Endothelial cell of umbilical vein (primary cell): ENCODE measurements at regions not wholly inside any gene's neighbourhood (a gene's known extent, or its start where the extent isn't known, plus 50 kb on each side); places are given as distances from the start of the nearest gene placed in this dataset.

ENCODE experiments used
- BruUV-seq: library from RNA; stranded (reverse); fragments of 400-500 nt; replicated peaks from 2 replicates; lab custom pipeline; 2021; lab: Mats Ljungman, UMichigan
- CTCF ChIA-PET: fragments of 300-600, 350-600 bp; sonication (Branson Sonifier 250); formaldehyde crosslinking; loops from one replicate; lab custom pipeline; 2021; ENCODE audit warnings: antibody characterized with exemption, inconsistent platforms; lab: Charles Lee
- POLR2A ChIA-PET: fragments of 300-600, 350-600 bp; sonication (Branson Sonifier 250); formaldehyde crosslinking; loops from one replicate; lab custom pipeline; 2021; ENCODE audit warnings: antibody characterized with exemption, inconsistent platforms; lab: Charles Lee
- DNase-seq: peaks from one replicate; pipeline ENCODE4 v3.0.0-alpha.2; 2011; ENCODE audit warnings: low read depth, low spot score
- FAIRE-seq: peaks from 2 replicates; lab custom pipeline; 2011; peaks lifted over from hg19 to GRCh38; lab: Jason Lieb, UNC
- H2AFZ ChIP-seq: 2 replicates; pipeline ENCODE4 v1.6.0; 2012; ENCODE audit warnings: low read depth, low read length, control low read depth, inconsistent platforms
- H3K27ac ChIP-seq: 2 replicates; pipeline ENCODE4 v1.5.1; 2011; ENCODE audit warnings: low read depth, mild to moderate bottlenecking, control low read depth, low read length, moderate library complexity; ENCODE audit not compliant: insufficient read depth
- H3K27me3 ChIP-seq, 2 experiments: 2 replicates each; pipeline versions ENCODE4 v1.6.0 to v1.6.1; 2011; ENCODE audit warnings: low read length in 2 of 2, mixed read lengths in 1 of 2; ENCODE audit not compliant: control insufficient read depth in 2 of 2, insufficient read depth in 2 of 2
- H3K36me3 ChIP-seq, 2 experiments: 2 replicates in 1 of 2; 3 replicates in 1 of 2; pipeline ENCODE4 v1.5.1; 2011; ENCODE audit warnings: low read length in 2 of 2, mild to moderate bottlenecking in 1 of 2, moderate library complexity in 1 of 2; ENCODE audit not compliant: control insufficient read depth in 2 of 2, insufficient read depth in 2 of 2; ENCODE audit errors: extremely low read depth in 1 of 2
- H3K4me1 ChIP-seq: 3 replicates; pipeline ENCODE4 v1.5.1; 2011; ENCODE audit warnings: mild to moderate bottlenecking, low read length; ENCODE audit not compliant: control insufficient read depth, insufficient read depth; ENCODE audit errors: extremely low read depth
- H3K4me2 ChIP-seq: 2 replicates; pipeline ENCODE4 v1.6.1; 2011; ENCODE audit warnings: low read length, control low read depth, mixed read lengths; ENCODE audit not compliant: insufficient read depth
- H3K4me3 ChIP-seq, 3 experiments: fragments of 200-600 bp in 1 of 3; sonication (generic), shearing (Covaris generic) in 1 of 3; replicated peaks in 1 of 3; 2 replicates each; pipeline ENCODE4 v1.5.1; 2011 to 2016; ENCODE audit warnings: control low read depth in 3 of 3, low read length in 3 of 3, mild to moderate bottlenecking in 2 of 3, inconsistent platforms in 1 of 3, low read depth in 1 of 3, moderate library complexity in 1 of 3; ENCODE audit not compliant: insufficient read depth in 1 of 3
- H3K79me2 ChIP-seq: 2 replicates; pipeline ENCODE4 v1.6.0; 2012; ENCODE audit warnings: low read length, inconsistent platforms; ENCODE audit not compliant: control insufficient read depth, insufficient read depth
- H3K9ac ChIP-seq: replicated peaks from 2 replicates; pipeline ENCODE3; 2011; ENCODE audit warnings: low read length, control low read depth; ENCODE audit not compliant: insufficient read depth; ENCODE audit errors: extremely low read depth
- H3K9me1 ChIP-seq: replicated peaks from 3 replicates; pipeline ENCODE4 v1.6.0; 2011; ENCODE audit warnings: mild to moderate bottlenecking, low read length; ENCODE audit not compliant: control insufficient read depth, insufficient read depth; ENCODE audit errors: extremely low read depth
- H3K9me3 ChIP-seq: replicated peaks from 2 replicates; pipeline ENCODE4 v1.5.1; 2012; ENCODE audit warnings: low read length, inconsistent platforms; ENCODE audit not compliant: control insufficient read depth, insufficient read depth
- H4K20me1 ChIP-seq: replicated peaks from 2 replicates; pipeline ENCODE3; 2011; ENCODE audit warnings: mild to moderate bottlenecking, low read length; ENCODE audit not compliant: control insufficient read depth, insufficient read depth; ENCODE audit errors: extremely low read depth
- EZH2 ChIP-seq: IDR thresholded peaks from 2 replicates; pipeline ENCODE4 v1.6.1; 2012; ENCODE audit warnings: borderline replicate concordance, low read depth, mild to moderate bottlenecking, moderate library complexity, low read length, inconsistent platforms; ENCODE audit not compliant: severe bottlenecking
- FOS ChIP-seq: IDR thresholded peaks from 2 replicates; pipeline ENCODE4 v1.6.1; 2011; ENCODE audit warnings: mild to moderate bottlenecking, low read length, moderate library complexity, borderline replicate concordance; ENCODE audit not compliant: insufficient read depth
- GATA2 ChIP-seq: IDR thresholded peaks from 2 replicates; pipeline ENCODE4 v1.7.0; 2011; ENCODE audit warnings: low read depth, mild to moderate bottlenecking, moderate library complexity, mixed read lengths, low read length; ENCODE audit not compliant: insufficient read length, insufficient read depth
- JUN ChIP-seq: IDR thresholded peaks from 2 replicates; pipeline ENCODE4 v1.6.1; 2011; ENCODE audit warnings: borderline replicate concordance, low read depth; ENCODE audit not compliant: insufficient read length, insufficient read depth
- MAX ChIP-seq: IDR thresholded peaks from 2 replicates; pipeline ENCODE4 v1.6.1; 2011; ENCODE audit not compliant: insufficient read depth, insufficient read length
- MYC ChIP-seq: IDR thresholded peaks from one replicate; pipeline ENCODE4 v1.6.1; 2011; ENCODE audit warnings: mild to moderate bottlenecking, low read depth, low read length
- dilution Hi-C: fragments of 300-500 bp; cut with MboI; formaldehyde crosslinking; loops from one replicate; pipeline ENCODE4 v1.15.0; 2019; ENCODE audit warnings: low sequenced_read_pairs; ENCODE audit not compliant: extremely low pct_ligation_motif_present
- intact Hi-C: fragments of 100-400 bp; cut with micrococcal nuclease; formaldehyde crosslinking; loops from one replicate; pipeline ENCODE4 v1.10.0; 2022

DNA sequence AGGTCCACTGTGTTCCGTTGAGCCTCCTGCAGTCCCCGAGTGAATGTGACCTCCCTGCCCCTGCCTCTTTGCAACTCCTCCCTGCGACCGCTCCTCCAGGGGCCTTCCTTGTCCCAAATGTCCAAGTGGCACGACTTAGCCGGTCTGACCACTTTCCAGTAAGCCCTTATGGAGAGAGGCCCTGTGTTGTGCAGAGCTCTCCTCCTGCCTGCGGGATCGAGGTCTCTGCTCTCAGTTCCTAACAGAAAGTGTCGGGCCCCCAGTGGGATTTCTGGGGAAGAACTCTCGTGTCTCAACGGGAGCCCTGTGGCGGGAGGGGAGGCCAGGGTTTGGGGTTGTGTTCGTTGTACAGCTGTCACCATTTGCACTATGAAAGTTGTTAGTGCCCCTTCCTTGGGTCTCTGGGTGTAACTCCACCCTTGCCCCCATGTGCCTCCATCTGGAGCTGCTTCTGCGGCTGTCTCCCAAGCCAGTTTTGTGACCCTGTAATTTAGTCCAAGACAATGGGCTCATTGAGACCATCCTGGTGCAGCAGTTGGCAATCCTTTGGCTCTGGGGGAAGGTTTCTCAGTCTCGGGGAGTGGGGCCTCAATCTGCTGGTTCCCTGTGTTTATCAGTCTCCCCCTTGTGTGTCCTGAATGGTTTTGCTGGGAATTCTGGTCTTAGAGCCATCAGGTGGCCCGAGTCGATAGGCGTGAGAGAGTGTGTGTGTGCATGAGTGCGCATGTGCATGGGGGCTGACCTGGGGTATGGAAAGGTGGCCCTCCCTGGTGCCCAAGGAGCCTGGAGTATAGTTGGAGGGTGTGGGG is 234.5 kb downstream of the SEC14L1 start:
- Histone ChIP-seq H3K9me1 (no peaks in the 10 kb centered on the region), H3K4me2 (no peak overlapping the region), H3K36me3 (no peaks in the 10 kb centered on the region), H3K4me1 (peaks cover 15% of the 10 kb centered on the region), H3K27ac (no peak overlapping the region), H3K79me2 (peaks cover 8% of the 10 kb centered on the region), H3K27me3 (no peaks in the 10 kb centered on the region), H3K4me3 (no peak overlapping the region), H3K9ac (no peak overlapping the region), H3K9me3 (no peaks in the 10 kb centered on the region), H2AFZ (no peak overlapping the region), H4K20me1 (no peaks in the 10 kb centered on the region)
- intact Hi-C loops (no loop called here), dilution Hi-C loops (no loop called here)
- ChIA-PET CTCF (interaction anchor here (1.0 to 4.0 kb wide), 12 partner anchors 8 to 119 kb away, joined by 3 to 29 read pairs (median 6); no protein-coding TSS in a partner anchor), POLR2A (interaction anchor here (1.3 kb wide), 1 partner anchor 14 kb away, joined by 9 read pairs; no protein-coding TSS in a partner anchor)
- FAIRE-seq, result no peak
- TF ChIP-seq MAX (no peak), MYC (no peak), GATA2 (no peak), JUN (no peak), FOS (no peak), EZH2 (no peak)
- BruUV-seq, result no TSS peak
- DNase-seq, result no peak
